Amniotic epithelial cell (primary cell): ENCODE measurements at regions not wholly inside any gene's neighbourhood (a gene's known extent, or its start where the extent isn't known, plus 50 kb on each side); places are given as distances from the start of the nearest gene placed in this dataset.
"Not testable (repeated sequence)": the region's sequence is repeated elsewhere in the genome, so short reads cannot be mapped to it uniquely, and the experiment has no call there.

ENCODE experiments used
- DNase-seq: peaks from one replicate; pipeline ENCODE4 v3.0.0-alpha.2; 2010; ENCODE audit warnings: low read depth

DNA sequence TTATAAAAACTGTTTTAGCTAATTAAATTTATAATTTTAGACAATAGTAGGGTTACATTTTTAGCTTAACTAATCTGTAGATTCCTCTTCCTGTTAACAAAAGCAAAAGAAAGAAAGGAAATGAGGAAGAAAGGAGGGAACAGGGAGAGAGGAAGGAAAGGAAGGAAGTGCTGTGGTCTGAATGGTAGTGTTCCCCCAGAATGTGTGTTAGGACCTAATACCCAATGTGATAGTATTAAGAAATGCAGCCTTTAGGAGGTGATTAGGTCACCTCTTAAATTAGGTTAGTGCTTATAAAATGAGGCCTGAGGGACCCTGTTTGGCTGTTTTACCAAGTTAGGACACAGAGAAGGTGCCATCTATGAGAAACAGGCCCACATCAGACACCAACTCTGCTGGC, 136.9 kb upstream of the SAMSN1 start:
- DNase-seq = no peak

DNA sequence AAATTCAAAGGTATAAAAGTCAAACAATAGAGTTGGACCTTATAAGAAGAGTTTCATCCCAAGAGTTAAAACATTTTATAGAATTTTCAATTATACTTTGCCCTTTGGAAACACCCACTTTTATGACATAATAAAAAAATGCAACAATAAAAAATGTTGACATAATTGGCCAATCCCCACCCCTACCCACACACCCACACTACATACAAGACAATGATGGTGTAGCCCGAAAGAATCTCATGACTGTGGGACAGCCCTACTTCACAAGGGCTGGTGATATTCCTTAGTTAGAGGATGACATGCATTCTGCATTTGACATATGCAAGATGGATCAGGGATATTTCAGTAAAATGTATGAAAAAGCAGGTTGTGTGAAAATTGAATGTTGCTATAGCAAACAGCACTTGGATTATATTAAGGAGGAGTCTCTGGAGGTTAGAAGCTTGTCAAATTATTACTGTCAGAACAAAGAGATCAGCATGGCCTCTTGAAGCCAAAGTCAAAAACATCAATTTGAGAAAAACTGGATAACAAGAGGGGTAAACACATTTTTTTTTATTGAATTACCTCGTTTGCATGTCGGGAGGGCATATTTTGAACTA, 133.0 kb upstream of the SAMSN1 start:
- DNase-seq = no peak

DNA sequence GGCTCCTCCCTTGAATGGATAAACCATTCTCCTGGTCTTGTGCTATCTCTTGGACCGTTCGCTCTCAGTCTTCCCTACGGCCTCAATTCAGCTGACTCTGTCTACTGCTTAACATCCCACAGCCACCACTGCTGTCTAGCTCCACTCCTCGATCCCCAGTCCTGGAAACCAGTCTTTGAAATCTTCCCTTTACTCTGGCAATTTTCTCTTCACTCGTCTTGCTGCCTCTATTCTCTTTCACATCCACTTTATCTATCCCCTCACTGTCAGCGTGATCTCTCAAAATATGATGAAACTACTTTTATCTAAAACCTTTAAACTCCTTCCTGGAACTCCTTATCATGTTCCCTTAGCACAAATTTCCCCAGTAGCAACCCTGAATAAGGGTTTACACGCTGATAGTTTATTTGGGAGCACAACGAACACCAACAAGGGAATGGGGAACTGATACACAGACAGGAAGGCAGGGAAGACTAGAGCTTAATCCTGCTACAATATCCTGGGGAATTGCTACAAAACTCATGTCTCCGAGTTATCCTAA, 131.6 kb upstream of the SAMSN1 start:
- no peak for DNase-seq

DNA sequence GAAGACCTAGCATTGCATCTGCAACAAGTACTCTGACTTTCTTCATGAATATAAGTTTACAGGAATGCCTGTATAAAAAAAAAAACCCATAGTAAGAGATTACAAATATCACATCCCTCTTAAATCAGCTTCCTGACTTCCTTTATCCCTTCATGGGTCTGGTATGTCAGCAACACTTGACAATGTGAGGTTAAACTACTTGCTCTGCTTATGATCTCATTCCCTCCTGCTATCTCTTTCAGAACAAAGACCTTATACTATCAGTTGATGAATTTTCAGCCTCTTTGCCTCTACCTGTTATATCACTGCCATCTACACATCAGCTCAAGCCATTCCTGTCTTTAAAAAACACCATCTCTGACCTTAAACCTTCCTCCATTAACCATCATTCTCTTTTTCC, 130.9 kb upstream of the SAMSN1 start:
- no peak for DNase-seq

DNA sequence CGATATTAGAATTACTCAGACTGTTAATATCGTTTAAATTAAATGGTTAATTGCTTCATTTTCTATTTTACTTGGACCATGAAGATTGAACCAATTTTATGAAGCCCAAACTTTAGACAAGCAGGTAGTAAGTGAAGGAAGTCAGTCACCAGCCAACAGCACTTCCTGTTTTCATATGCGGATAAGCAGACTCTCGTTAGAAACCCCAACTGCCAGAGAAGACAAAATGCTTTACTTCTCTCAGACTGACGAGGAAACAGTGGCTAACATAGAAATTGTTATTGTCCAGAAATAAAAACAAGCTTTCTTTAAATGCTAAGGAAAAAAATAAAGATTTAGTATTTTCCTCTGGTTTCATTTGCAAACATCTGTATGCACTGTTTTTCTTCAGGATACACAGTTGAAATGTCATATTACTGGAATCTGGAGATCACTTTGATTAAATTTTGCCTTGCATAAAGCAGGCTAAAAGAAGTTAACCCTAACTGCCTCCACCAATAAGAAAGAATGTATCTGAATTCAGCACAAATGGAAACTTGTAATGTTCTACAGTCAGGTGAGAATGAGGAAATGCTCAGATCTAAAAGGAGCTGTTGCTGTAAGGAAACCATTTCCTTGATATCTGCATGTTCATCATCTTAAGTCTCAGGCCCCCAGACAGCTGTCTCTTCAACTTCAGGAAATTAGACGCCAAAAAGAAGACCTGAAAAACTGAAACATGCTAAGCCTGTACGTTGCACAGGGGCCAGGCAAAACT, 129.8 kb upstream of the SAMSN1 start:
- DNase-seq = no peak

DNA sequence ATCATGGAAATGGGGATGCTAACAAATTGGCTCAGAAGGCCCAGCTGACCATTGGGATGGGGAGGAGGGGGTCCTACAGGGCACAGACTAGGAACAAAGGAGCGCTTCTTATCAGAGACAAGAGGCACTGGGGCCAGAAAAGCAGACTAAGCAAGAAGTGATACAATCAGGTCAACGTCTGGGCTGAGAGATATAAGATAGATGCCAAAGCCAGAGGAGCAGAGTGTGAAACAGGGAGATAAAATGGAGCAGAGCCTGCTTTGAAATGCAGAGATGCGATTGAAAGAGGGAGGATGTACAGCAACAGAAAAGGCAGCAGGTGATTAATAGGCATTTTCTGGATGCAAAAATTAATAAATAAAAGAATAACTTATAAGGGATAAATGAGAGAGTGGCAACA, 127.5 kb upstream of the SAMSN1 start:
- DNase-seq = no peak

DNA sequence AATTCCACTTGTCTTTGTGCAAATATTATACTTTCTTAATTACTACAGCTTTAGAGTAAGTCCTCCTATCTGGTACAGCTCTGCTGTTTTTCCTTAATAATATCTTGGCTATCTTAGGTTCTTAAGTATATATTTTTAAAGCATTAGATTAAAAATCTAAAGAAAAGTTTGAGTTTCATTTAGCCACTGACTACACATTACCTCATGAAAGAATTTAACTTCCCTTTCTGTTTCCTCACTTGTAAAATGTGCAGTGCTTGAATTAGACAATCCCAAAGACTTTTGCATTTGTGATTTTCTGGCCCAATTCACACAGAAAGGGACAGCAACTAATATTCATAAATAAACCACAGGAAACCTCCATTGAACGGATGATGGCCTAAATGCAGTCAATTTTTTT, 126.4 kb upstream of the SAMSN1 start:
- no peak for DNase-seq

DNA sequence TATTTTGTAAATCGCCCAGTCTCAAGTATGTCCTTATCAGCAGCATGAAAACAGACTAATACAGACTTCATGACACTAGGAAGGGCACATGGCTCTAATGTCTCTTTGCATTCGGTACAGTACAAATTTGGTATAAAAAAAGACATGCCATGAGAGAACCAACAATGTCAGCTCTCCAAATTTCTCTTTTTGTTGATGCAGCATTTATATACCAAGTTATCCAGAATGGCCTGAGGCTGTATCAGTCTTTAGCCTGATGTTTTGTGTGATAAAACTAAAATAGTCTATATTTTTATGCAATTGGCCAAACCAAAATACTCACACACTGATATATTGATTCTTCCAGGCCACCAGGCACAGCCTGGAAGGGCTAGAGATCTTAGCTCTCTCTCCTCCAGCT, 124.3 kb upstream of the SAMSN1 start:
- DNase-seq = no peak

DNA sequence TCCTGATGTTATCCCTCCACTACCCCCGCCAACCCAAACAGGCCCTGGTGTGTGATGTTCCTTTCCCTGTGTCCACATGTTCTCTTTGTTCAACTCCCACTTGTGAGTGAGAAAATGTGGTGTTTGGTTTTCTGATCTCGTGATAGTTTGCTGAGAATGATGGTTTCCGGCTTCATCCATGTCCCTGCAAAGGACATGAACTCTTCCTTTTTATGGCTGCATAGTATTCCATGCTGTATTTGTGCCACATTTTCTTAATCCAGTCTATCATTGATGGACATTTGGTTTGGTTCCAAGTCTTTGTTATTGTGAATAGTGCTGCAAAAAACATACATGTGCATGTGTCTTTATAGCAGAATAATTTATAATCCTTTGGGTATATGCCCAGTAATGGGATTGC, 123.0 kb upstream of the SAMSN1 start:
- not testable (repeated sequence) for DNase-seq

DNA sequence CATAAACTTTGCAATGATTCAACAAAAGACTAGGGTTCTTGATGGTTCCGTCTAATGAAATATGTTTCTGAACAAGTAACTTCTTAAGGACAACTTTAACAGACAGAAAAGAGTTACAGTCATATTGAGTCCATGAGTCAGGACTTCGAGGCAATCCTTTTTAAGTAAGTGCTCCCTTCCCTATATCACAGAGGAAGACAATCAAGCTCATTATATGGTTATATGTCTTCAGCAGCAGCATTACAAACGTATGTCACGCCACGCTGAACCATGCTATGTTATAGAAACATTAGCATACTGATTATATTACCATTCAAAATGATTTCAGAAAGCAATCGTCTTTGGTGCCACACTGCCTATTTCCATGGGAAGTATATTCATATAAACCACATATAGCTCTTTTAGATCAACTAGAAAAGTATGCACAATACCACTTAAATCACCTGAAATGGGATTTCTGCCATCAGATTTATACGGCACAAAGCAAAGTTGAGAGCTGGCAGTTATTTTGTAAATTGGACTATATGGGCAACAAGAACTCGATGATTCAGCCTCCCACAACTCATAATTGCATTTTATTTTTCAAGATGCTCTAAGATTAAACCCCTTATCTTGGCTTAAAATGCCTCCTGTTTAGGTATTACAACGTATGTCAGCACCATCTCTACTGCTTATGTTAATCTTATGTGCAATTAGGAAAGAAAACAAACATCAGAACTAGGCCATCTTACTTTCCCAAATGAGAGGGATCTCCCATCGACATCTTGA, 111.3 kb upstream of the SAMSN1 start:
- DNase-seq = no peak

DNA sequence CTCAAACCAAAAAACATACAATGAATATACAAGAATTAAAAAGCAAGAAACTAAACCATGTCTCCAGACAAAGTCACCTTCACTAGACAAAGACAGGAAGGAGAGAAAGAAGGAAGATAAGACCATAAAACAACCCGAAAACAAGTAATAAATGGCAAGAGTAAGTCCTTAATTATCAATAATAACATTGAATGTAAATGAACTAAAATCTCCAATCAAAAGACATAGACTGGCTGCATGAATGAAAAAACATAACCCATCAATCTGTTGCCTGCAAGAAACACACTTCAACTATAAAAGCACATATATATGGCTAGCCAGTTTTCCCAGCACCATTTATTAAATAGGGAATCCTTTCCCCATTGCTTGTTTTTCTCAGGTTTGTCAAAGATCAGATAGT, 100.8 kb upstream of the SAMSN1 start:
- no peak for DNase-seq

DNA sequence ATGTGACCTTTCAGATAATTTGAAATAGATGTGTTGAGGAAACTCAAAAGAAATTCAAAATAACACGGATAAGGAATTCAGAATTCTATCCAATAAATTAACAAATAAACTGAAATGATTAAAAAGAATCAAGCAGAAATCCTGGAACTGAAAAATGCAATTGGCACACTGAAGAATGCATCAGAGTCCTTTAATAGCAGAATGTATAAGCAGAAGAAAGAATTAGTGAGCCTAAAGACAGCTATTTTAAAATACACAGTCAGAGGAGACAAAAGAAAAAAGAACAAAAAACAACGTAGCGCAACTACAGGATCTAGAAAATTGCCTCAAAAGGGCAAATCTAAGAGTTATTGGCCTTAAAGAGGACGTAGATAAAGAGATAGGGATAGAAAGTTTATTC, 99.6 kb upstream of the SAMSN1 start:
- DNase-seq = no peak

DNA sequence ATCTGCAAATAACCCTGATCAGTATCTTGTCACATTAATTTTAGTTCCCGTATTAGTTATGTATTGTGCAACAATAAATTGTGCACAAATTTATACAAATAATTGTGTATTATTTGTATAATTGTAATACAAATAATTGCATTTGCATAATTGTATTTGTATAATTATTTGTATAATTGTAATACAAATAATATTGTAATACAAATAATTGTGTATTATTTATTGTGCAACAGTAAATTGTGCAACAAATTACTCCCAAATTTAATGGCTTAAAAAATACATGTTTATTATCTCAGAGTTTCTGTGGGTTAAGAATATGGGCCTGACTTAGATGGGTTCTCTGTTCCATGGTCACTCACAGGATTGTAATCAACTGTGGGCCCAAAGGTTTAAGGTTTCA, 86.2 kb upstream of the SAMSN1 start:
- no peak for DNase-seq

DNA sequence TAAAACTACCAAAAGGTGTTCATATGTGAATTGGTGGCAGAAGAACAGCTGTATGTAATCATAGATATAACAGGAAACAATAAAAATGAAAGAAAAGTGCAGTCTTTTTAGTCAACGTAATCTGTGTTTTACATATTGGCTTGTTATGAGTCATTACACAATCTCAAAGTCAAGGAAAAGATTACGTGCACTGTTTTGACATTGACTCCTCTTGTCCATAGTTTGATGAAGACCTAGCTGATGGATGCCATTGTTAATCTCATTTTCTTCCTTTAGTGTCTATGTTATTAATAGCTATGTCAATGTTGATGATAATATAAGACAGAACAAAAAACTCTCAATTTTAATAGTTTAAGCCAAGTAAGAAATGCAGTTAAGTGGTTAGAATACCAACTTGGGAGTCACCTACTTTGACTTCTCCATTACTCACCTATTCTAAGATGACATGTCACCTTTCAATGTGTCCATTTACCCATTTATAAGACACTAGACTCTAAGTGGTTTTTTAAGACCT, 84.5 kb upstream of the SAMSN1 start:
- no peak for DNase-seq

DNA sequence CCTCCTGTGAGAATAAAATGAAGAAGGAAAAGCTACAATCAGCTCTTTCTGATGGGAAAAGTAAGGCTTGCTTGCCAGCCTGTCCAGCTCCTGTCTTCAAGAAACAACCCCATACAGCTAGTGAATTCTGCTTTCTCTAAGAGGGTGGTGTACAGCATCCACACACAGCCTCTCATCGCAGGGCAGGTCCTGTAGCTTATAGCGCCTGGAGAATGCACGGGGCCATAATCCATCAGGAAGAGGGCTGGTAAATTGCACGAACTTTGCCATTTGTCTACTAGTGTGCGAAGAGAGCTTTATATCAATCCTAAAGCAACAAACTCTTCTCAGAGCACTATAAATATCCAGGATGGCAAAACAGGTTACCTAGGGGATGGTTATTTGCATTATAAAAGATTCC, 83.3 kb upstream of the SAMSN1 start:
- DNase-seq = no peak

DNA sequence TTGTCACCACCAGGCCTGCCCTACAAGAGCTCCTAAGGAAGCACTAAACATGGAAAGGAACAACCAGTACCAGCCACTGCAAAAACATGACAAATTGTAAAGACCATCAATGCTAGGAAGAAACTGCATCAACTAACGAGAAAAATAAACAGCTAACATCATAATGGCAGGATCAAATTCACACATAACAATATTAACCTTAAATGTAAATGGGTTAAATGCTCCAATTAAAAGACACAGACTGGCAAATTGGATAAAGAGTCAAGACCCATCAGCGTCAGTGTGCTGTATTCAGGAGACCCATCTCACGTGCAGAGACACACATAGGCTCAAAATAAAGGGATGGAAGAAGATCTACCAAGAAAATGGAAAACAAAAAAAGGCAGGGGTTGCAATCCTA, 77.0 kb upstream of the SAMSN1 start:
- not testable (repeated sequence) for DNase-seq

DNA sequence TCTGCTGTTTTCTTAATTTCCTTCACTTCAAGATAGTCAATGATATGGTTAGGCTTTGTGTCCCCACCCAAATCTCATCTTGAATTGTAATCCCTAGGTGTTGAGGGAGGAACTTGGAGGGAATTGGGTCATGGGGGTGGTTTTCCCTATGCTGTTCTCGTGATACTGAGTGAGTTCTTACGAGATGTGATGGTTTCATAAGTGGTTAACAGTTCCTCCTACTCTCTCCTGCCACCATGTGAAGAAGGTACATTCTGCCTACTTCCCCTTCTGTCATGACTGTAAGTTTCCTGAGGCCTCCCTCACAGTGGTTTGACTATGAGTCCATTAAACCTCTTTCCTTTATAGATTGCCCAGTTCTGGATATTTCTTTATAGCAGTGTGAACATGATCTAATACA, 74.0 kb upstream of the SAMSN1 start:
- DNase-seq = no peak

DNA sequence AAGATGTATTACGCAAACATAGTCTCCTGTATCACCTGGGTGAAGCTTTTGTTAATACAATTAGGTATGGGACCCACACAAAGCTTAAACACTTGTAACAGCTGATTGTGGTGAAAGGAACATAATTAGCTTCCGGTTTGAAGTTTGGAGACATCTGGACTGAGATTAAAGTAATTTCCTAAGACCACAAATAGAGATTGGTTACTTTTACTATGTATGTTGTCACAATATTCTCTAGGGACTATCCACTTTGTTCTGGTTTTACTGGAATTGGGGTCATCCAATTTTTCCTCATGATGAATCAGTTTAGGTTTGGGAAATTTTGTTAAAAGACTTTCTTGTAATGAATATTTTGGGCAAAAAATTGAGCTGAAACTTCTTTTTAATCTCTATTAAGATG, 71.8 kb upstream of the SAMSN1 start:
- no peak for DNase-seq

DNA sequence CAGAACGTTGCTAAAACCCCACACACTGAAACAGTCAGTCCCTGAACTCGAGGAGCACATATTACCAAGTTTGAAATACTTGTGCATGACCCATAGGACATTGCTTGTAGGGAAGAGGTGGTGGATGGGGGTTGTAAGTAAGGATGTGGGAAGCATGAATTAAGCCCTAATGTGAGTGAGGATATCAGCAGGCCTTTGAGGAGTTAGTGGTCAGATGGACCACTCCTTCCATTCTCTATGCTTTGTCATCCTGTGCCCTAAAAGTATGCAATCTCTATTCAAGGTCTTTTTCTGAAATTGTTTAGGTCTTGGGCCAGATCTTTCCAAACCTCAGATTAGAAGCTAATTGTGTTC, 70.9 kb upstream of the SAMSN1 start:
- no peak for DNase-seq

DNA sequence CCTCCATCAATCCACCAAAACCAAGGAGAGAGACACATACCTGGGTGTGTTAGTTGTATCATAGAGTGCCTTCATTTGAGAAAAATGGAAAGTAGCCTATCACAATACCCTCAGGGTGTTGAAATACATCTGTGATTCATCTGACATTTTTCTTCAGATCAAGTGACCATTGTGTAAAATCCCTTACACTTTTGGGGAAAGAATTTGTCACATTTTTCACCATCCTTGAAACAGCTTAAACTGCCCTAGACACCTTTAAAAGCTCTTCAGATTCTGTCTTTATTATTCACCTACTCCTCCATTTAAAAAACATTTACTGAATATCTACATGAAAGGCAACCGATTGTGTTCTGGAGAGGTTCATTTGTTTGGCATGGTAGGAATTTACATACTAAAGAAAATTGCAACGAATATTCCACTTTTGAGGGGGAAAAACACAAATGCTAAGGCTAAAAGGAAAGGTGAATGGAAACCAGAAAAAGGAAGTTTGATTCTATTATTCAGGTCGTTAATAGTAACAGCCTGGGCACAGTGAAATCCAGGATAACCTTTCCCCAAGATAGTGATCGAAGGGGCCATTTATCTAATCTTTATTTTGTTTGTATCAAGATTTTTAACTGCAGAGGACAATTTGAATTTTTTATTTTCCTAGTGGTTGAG, 70.4 kb upstream of the SAMSN1 start:
- DNase-seq = no peak

DNA sequence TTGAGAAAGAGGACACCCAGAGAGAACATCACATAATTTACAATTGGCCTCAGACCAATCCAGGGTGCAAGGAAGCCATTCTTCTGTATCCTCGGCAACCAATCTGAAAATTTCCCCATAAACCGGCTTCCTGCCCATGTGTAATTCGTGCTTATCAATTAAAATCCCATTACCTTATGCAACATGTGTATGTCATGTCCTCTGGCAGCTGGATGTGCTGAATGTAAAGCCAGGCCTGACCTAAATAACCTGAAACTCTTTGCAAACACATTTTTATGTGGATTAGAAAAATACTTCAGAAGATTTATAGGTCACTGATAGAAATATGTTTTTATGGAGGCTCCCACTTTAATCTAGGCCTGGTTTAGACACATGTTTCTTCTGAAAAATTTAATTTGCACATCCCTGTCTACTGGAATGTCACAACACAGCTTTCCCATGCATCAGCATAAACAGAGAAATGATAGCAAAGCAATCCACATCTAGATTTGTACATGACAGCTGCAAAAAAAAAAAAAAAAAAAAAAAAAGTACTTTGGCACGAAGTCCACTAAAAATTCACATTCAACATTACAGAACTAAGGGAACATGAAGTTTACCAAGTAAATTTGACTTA, 69.4 kb upstream of the SAMSN1 start:
- DNase-seq = no peak

DNA sequence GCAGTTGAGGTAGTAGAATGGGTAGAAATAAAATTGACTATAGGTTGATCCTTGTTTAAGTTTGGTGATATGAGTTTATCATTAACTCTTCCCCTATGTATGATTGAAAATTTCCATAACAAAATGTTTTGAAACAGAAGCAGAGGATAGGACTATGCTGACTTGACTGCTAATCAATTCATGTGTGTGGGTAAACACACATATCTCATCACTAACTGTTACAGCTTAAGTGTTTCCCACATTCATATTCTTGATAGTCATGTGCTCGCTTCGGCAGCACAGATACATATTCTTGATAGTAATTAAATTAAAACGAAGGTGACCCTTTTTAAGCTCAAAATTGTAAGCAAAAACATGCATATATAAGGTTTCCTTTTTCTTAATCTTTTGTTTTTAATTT, 68.2 kb upstream of the SAMSN1 start:
- no peak for DNase-seq
